ENCODE measurements at regions not wholly inside any gene's neighbourhood (a gene's known extent, or its start where the extent isn't known, plus 50 kb on each side); places are given as distances from the start of the nearest gene placed in this dataset.

GRCh38 chr5:30287890-30288289 is 905.6 kb upstream of the CDH6 start:
- H3K4ac ChIP-seq (replicated peaks; ENCODE audit: insufficient read length, low read depth, low read length), result no peak overlapping the region
- no peaks in the 10 kb centered on the region for H3K36me3 ChIP-seq (ENCODE audit: control insufficient read depth in 2 of 4, insufficient read depth in 4 of 4, low read length in 3 of 4)
- H3K27ac ChIP-seq (ENCODE audit: low read depth, low read length), result no peak overlapping the region
- no peaks in the 10 kb centered on the region for H4K20me1 ChIP-seq (replicated peaks in 1 of 2; ENCODE audit: control insufficient read depth in 1 of 2, insufficient read depth in 2 of 2, low read length in 2 of 2)
- no peak overlapping the region for H3K23ac ChIP-seq (ENCODE audit: insufficient read length)
- no peak overlapping the region for H3K9ac ChIP-seq (replicated peaks in 1 of 4; ENCODE audit: extremely low read depth in 1 of 4, low read depth in 3 of 4, low read length in 3 of 4)
- H3K79me2 ChIP-seq (ENCODE audit: control insufficient read depth in 1 of 2, insufficient read depth in 2 of 2, low read length in 2 of 2), result no peaks in the 10 kb centered on the region
- H2AFZ ChIP-seq (ENCODE audit: low read length), result no peak overlapping the region
- FAIRE-seq (no peak), DNase-seq (ENCODE audit: low read depth in 1 of 2, low spot score in 2 of 2) (no peak)
- no peak overlapping the region for H3K14ac ChIP-seq (ENCODE audit: insufficient read length)
- no peak overlapping the region for H2BK120ac ChIP-seq (replicated peaks; ENCODE audit: low read depth, low read length)
- no peak overlapping the region for H2BK15ac ChIP-seq (ENCODE audit: low read length)
- CTCF ChIA-PET (ENCODE audit: partially characterized antibody), result no interaction called here
- H3K79me1 ChIP-seq (ENCODE audit: low read depth, low read length), result no peaks in the 10 kb centered on the region
- no peak overlapping the region for H4K91ac ChIP-seq (replicated peaks; ENCODE audit: insufficient read length, low read length)
- no peak overlapping the region for H3K18ac ChIP-seq (ENCODE audit: extremely low read depth, low read length)
- peaks cover 0 to 1% (median 0%) of the 10 kb centered on the region in 4 experiments; a peak in 1 of 7 replicates for H3K27me3 ChIP-seq (replicated peaks in 1 of 4; ENCODE audit: control insufficient read depth in 3 of 4, extremely low read depth in 1 of 4, insufficient read depth in 3 of 4, low read length in 3 of 4)
- H3K23me2 ChIP-seq (ENCODE audit: low read depth, low read length), result no peaks in the 10 kb centered on the region
- no peak overlapping the region for H2BK20ac ChIP-seq (ENCODE audit: low read length)
- no peak overlapping the region for H2BK5ac ChIP-seq (ENCODE audit: low read depth, low read length)
- H2AK5ac ChIP-seq (ENCODE audit: low read depth, low read length), result no peak overlapping the region
- no peak overlapping the region for H3K4me3 ChIP-seq (ENCODE audit: extremely low read depth in 1 of 4, insufficient read depth in 2 of 4, low read depth in 3 of 4, low read length in 4 of 4)
- no peak overlapping the region for H3K4me2 ChIP-seq (ENCODE audit: insufficient read depth in 1 of 2, low read depth in 2 of 2, low read length in 2 of 2)
- H4K5ac ChIP-seq (ENCODE audit: insufficient read length, low read depth, low read length), result no peak overlapping the region
- H3K4me1 ChIP-seq (replicated peaks in 1 of 4; ENCODE audit: control insufficient read depth in 3 of 4, insufficient read depth in 4 of 4, low read length in 3 of 4), result no peaks in the 10 kb centered on the region
- WGBS, 2 experiments (ENCODE audit: extremely low coverage in 1 of 2, insufficient coverage in 1 of 2, insufficient read length in 1 of 2, insufficient replicate concordance in 2 of 2, low coverage in 1 of 2, low lambda C conversion rate in 2 of 2, missing lambda C conversion rate in 1 of 2), result 89% methylated on average over 1 of the region's 1 CpG; no CpG with 5 or more reads in 1 of the 2 experiments
- H4K8ac ChIP-seq (ENCODE audit: extremely low read depth, insufficient read depth, low read length), result no peak overlapping the region
- H3K56ac ChIP-seq (replicated peaks; ENCODE audit: insufficient read length, low read depth, low read length), result no peak overlapping the region
- POLR2A ChIA-PET (ENCODE audit: partially characterized antibody), result no interaction called here
- H3K9me3 ChIP-seq (ENCODE audit: insufficient read depth in 2 of 2, low read depth in 1 of 2, low read length in 1 of 2), result no peaks in the 10 kb centered on the region
- no peak overlapping the region for H2BK12ac ChIP-seq (ENCODE audit: low read depth, low read length)
- TF ChIP-seq PHF8 (conservative IDR thresholded peaks at IDR 0.05; ENCODE audit: low read depth, low read length) (no peak), GABPA (IDR thresholded peaks at IDR 0.05; ENCODE audit: borderline replicate concordance, insufficient read depth, low read length) (no peak), JUND (IDR thresholded peaks at IDR 0.05; ENCODE audit: low read length) (no peak), USF2 (IDR thresholded peaks at IDR 0.05; ENCODE audit: low read length) (no peak), ATF2 (IDR thresholded peaks at IDR 0.05; ENCODE audit: low read length) (no peak), EZH2 (IDR thresholded peaks at IDR 0.05; ENCODE audit: low read depth, low read length, severe bottlenecking) (no peak), TCF12 (IDR thresholded peaks at IDR 0.05; ENCODE audit: low read depth, low read length) (no peak)

All from H1 (cell line).